ENCODE measurements at regions not wholly inside any gene's neighbourhood (a gene's known extent, or its start where the extent isn't known, plus 50 kb on each side); places are given as distances from the start of the nearest gene placed in this dataset.

GRCh38 chrX:112266136-112266535, 183.6 kb upstream of the TRPC5 start:
- Histone ChIP-seq H3K36me3 (ENCODE audit: insufficient read depth, low read length) (no peaks in the 10 kb centered on the region), H3K9me3 (ENCODE audit: insufficient read depth, low read length, severe bottlenecking) (no peaks in the 10 kb centered on the region), H4K20me1 (ENCODE audit: insufficient read depth, low read length) (no peaks in the 10 kb centered on the region), H3K4me2 (ENCODE audit: insufficient read depth, low read length) (no peak overlapping the region), H3K4me3 (ENCODE audit: low read depth in 1 of 2, low read length in 2 of 2) (no peak overlapping the region), H3K27ac (ENCODE audit: low read length) (no peak overlapping the region), H3K79me2 (ENCODE audit: insufficient read depth, low read length) (no peaks in the 10 kb centered on the region), H2AFZ (ENCODE audit: low read depth, low read length) (no peak overlapping the region), H3K27me3 (ENCODE audit: insufficient read depth, low read length, poor library complexity) (no peaks in the 10 kb centered on the region), H3K4me1 (ENCODE audit: insufficient read depth, low read length) (no peaks in the 10 kb centered on the region), H3K9ac (ENCODE audit: low read depth, low read length) (no peak overlapping the region)
- ATAC-seq (ENCODE audit: insufficient read depth, low read depth) (no peak), DNase-seq (no peak)
- TF ChIP-seq, protein P1, sequence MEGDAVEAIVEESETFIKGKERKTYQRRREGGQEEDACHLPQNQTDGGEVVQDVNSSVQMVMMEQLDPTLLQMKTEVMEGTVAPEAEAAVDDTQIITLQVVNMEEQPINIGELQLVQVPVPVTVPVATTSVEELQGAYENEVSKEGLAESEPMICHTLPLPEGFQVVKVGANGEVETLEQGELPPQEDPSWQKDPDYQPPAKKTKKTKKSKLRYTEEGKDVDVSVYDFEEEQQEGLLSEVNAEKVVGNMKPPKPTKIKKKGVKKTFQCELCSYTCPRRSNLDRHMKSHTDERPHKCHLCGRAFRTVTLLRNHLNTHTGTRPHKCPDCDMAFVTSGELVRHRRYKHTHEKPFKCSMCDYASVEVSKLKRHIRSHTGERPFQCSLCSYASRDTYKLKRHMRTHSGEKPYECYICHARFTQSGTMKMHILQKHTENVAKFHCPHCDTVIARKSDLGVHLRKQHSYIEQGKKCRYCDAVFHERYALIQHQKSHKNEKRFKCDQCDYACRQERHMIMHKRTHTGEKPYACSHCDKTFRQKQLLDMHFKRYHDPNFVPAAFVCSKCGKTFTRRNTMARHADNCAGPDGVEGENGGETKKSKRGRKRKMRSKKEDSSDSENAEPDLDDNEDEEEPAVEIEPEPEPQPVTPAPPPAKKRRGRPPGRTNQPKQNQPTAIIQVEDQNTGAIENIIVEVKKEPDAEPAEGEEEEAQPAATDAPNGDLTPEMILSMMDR (IDR thresholded peaks at IDR 0.05; ENCODE audit: borderline replicate concordance, extremely low read depth, low read length, poor library complexity, severe bottlenecking): no peak
- TF ChIP-seq EZH2 (IDR thresholded peaks at IDR 0.05; ENCODE audit: borderline replicate concordance, low read depth, low read length, severe bottlenecking): no peak

- TF ChIP-seq, protein P1 (IDR thresholded peaks at IDR 0.05; ENCODE audit: borderline replicate concordance, extremely low read depth, low read length, poor library complexity, severe bottlenecking): no peak
- TF ChIP-seq EZH2 (IDR thresholded peaks at IDR 0.05; ENCODE audit: borderline replicate concordance, low read depth, low read length, severe bottlenecking): no peak
- H3K79me2 ChIP-seq (ENCODE audit: insufficient read depth, low read length): no peaks in the 10 kb centered on the region
- no peak for ATAC-seq (ENCODE audit: insufficient read depth, low read depth)
- no peak overlapping the region for H3K27ac ChIP-seq (ENCODE audit: low read length)
- no peak overlapping the region for H3K4me2 ChIP-seq (ENCODE audit: insufficient read depth, low read length)
- no peaks in the 10 kb centered on the region for H3K9me3 ChIP-seq (ENCODE audit: insufficient read depth, low read length, severe bottlenecking)
- H4K20me1 ChIP-seq (ENCODE audit: insufficient read depth, low read length): no peaks in the 10 kb centered on the region
- H3K4me3 ChIP-seq (ENCODE audit: low read depth in 1 of 2, low read length in 2 of 2): no peak overlapping the region
- no peak for DNase-seq
- H3K9ac ChIP-seq (ENCODE audit: low read depth, low read length): no peak overlapping the region
- no peaks in the 10 kb centered on the region for H3K4me1 ChIP-seq (ENCODE audit: insufficient read depth, low read length)
- no peak overlapping the region for H2AFZ ChIP-seq (ENCODE audit: low read depth, low read length)
- no peaks in the 10 kb centered on the region for H3K36me3 ChIP-seq (ENCODE audit: insufficient read depth, low read length)
- H3K27me3 ChIP-seq (ENCODE audit: insufficient read depth, low read length, poor library complexity): no peaks in the 10 kb centered on the region
These were observed 176.8 kb upstream of the TRPC5 start for GRCh38 chrX:112259375-112259774.

DNA sequence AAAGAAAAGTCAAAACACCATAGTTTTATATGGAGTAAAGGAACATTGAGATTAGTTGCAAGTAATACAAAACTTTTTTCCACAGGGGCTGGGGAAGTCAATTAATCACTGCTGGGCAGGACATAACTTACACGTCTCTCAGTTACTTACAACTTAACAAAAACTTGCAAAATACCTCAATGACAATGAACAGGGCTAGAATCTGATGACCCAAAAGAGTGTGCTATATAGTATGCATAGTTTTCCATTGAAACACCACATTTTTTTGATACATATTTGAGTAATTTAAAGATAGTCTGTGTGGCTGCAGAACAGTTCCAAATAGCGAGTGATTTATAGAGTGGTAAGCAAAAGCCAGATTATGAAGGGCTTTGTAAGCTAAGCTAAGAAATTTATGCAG, 172.3 kb upstream of the TRPC5 start:
- Histone ChIP-seq H3K27me3 (ENCODE audit: insufficient read depth, low read length, poor library complexity) (no peaks in the 10 kb centered on the region), H3K4me3 (ENCODE audit: low read depth in 1 of 2, low read length in 2 of 2) (no peak overlapping the region), H3K9me3 (ENCODE audit: insufficient read depth, low read length, severe bottlenecking) (no peaks in the 10 kb centered on the region), H3K9ac (ENCODE audit: low read depth, low read length) (no peak overlapping the region), H3K36me3 (ENCODE audit: insufficient read depth, low read length) (no peaks in the 10 kb centered on the region), H2AFZ (ENCODE audit: low read depth, low read length) (no peak overlapping the region), H3K79me2 (ENCODE audit: insufficient read depth, low read length) (no peaks in the 10 kb centered on the region), H3K4me2 (ENCODE audit: insufficient read depth, low read length) (no peak overlapping the region), H3K4me1 (ENCODE audit: insufficient read depth, low read length) (no peaks in the 10 kb centered on the region), H3K27ac (ENCODE audit: low read length) (no peak overlapping the region), H4K20me1 (ENCODE audit: insufficient read depth, low read length) (no peaks in the 10 kb centered on the region)
- ATAC-seq (ENCODE audit: insufficient read depth, low read depth) (no peak), DNase-seq (no peak)
- TF ChIP-seq, protein P1 (IDR thresholded peaks at IDR 0.05; ENCODE audit: borderline replicate concordance, extremely low read depth, low read length, poor library complexity, severe bottlenecking): no peak

DNA sequence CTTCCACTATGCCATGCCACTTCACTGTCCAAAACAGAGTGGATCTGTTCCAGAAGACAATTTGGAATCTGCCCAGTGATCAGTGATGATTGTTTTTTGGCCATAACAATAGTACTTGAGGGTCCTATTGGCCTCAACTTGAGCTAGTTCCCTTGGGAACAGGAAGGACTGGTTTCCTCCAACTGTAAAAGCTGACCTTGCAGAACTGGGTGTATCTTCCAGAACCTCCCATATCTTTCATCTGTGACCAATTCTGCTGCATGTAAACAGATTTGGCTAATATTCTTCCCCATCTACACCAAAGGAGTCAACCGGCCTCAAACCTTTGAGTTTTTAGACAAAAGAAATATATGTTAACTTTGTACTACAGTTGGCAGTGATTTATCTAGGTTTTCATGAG, 165.1 kb upstream of the TRPC5 start:
- Histone ChIP-seq H3K4me2 (ENCODE audit: insufficient read depth, low read length) (no peak overlapping the region), H3K79me2 (ENCODE audit: insufficient read depth, low read length) (no peaks in the 10 kb centered on the region), H3K36me3 (ENCODE audit: insufficient read depth, low read length) (no peaks in the 10 kb centered on the region), H3K9ac (ENCODE audit: low read depth, low read length) (no peak overlapping the region), H2AFZ (ENCODE audit: low read depth, low read length) (no peak overlapping the region), H3K27me3 (ENCODE audit: insufficient read depth, low read length, poor library complexity) (no peaks in the 10 kb centered on the region), H3K9me3 (ENCODE audit: insufficient read depth, low read length, severe bottlenecking) (no peaks in the 10 kb centered on the region), H3K27ac (ENCODE audit: low read length) (no peak overlapping the region), H3K4me3 (ENCODE audit: low read depth in 1 of 2, low read length in 2 of 2) (no peak overlapping the region), H3K4me1 (ENCODE audit: insufficient read depth, low read length) (no peaks in the 10 kb centered on the region), H4K20me1 (ENCODE audit: insufficient read depth, low read length) (no peaks in the 10 kb centered on the region)
- ATAC-seq (ENCODE audit: insufficient read depth, low read depth): no peak
- TF ChIP-seq, protein P1 (IDR thresholded peaks at IDR 0.05; ENCODE audit: borderline replicate concordance, extremely low read depth, low read length, poor library complexity, severe bottlenecking): no peak
- TF ChIP-seq EZH2 (IDR thresholded peaks at IDR 0.05; ENCODE audit: borderline replicate concordance, low read depth, low read length, severe bottlenecking): no peak
- DNase-seq: no peak
